Type B pancreatic cell (in vitro differentiated cells): ENCODE measurements at regions not wholly inside any gene's neighbourhood (a gene's known extent, or its start where the extent isn't known, plus 50 kb on each side); places are given as distances from the start of the nearest gene placed in this dataset.

Experiments used
- DNase-seq: peaks from one replicate; pipeline ENCODE4 v3.0.0; 2021; ENCODE audit warnings: mixed read lengths; ENCODE audit not compliant: unreplicated experiment; ENCODE audit errors: extremely low spot score
- H3K27ac Mint-ChIP-seq: 2 replicates; pipeline ENCODE4 v1.8.0; 2021; ENCODE audit warnings: mild to moderate bottlenecking, mixed read lengths
- H3K27me3 Mint-ChIP-seq: 2 replicates; pipeline ENCODE4 v1.8.0; 2021; ENCODE audit warnings: mixed read lengths
- H3K36me3 Mint-ChIP-seq: 2 replicates; pipeline ENCODE4 v1.8.0; 2021; ENCODE audit warnings: mixed read lengths
- H3K4me1 Mint-ChIP-seq: one replicate; pipeline ENCODE4 v1.8.0; 2021; ENCODE audit warnings: mixed read lengths; ENCODE audit not compliant: unreplicated experiment
- H3K4me3 Mint-ChIP-seq: 2 replicates; pipeline ENCODE4 v1.8.0; 2021; ENCODE audit warnings: mild to moderate bottlenecking, mixed read lengths
- H3K9me3 Mint-ChIP-seq: 2 replicates; pipeline ENCODE4 v1.8.0; 2021; ENCODE audit warnings: mixed read lengths
- TF ChIP-seq, protein P1 (sequence below): fragments of 200-600 bp; sonication (generic); conservative IDR thresholded peaks from 2 replicates; pipeline ENCODE4 v1.5.0; 2021; ENCODE audit warnings: antibody characterized with exemption, mild to moderate bottlenecking

DNA sequence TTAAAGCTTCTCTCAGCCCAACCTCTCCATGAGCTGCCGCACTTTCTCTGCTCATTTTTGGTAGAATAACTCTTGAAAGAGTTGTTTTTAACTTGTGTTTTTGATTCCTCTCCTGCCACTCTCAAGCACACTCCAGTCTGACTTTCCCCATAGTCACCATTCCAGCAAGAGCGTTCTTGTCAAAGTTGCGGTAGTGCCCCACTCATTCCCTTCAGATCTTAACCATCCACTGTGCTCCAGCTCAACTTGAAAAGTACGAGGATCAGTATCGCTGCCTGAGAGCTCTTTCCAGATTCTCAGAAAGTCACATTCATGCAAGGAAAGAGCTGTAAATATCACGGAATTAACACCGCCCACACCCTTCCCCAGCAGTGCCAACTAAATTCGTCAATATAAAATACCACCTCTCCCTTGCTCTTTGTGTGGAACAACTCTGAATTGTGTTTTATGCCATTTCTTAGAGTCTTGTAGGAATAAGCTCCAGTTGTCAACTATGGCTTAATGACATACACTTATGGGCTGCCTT is 59.7 kb upstream of the IL15 start:
- Mint-ChIP-seq H3K36me3 (no peaks in the 10 kb centered on the region), H3K4me1 (no peaks in the 10 kb centered on the region), H3K27ac (no peak overlapping the region), H3K9me3 (no peaks in the 10 kb centered on the region), H3K27me3 (no peaks in the 10 kb centered on the region), H3K4me3 (no peak overlapping the region)
- DNase-seq = no peak
- TF ChIP-seq, protein P1, sequence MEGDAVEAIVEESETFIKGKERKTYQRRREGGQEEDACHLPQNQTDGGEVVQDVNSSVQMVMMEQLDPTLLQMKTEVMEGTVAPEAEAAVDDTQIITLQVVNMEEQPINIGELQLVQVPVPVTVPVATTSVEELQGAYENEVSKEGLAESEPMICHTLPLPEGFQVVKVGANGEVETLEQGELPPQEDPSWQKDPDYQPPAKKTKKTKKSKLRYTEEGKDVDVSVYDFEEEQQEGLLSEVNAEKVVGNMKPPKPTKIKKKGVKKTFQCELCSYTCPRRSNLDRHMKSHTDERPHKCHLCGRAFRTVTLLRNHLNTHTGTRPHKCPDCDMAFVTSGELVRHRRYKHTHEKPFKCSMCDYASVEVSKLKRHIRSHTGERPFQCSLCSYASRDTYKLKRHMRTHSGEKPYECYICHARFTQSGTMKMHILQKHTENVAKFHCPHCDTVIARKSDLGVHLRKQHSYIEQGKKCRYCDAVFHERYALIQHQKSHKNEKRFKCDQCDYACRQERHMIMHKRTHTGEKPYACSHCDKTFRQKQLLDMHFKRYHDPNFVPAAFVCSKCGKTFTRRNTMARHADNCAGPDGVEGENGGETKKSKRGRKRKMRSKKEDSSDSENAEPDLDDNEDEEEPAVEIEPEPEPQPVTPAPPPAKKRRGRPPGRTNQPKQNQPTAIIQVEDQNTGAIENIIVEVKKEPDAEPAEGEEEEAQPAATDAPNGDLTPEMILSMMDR = no peak

DNA sequence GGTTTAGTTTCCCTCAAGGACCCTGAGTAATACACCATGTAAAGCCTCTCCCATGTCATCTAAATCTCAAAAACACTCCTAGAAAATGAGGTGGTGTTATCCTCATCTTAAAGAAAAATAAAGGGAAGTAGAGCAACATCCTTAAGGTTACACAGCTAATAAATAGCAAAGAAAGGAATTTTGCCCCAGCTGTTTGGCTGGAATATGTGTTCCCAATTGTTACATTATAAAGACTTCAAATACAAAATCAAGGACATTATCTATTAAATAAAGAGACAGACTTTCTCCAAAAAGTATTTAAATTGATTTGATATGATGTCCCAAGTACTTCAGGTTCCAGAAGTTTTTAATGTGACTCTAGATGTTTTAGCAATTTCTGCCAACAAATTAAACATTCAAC is 57.9 kb upstream of the IL15 start:
- Mint-ChIP-seq H3K27ac (no peak overlapping the region), H3K9me3 (no peaks in the 10 kb centered on the region), H3K4me1 (no peaks in the 10 kb centered on the region), H3K4me3 (no peak overlapping the region), H3K27me3 (no peaks in the 10 kb centered on the region), H3K36me3 (no peaks in the 10 kb centered on the region)
- TF ChIP-seq, protein P1 = no peak
- DNase-seq = no peak

DNA sequence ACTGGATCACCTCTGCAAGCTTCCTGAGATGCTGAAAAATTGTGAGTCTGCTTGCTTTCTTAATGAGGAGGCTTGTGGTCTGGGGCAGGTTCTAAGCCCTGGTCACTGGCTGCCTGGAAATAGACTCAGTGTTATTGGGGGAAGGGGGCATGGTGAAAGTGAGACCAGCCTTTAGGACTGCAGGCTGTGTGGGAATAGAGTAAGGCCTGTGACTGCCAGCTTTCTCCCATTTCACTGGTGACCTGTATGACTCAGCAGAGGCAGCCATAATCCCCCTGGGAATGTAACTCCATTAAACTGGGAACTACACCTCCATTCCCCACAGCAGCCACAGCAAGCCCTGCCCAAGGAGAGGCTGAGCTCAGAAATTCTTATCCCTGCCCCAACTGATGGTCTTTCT is 55.9 kb upstream of the IL15 start:
- no peak overlapping the region for H3K27ac Mint-ChIP-seq
- no peaks in the 10 kb centered on the region for H3K4me1 Mint-ChIP-seq
- no peak overlapping the region for H3K4me3 Mint-ChIP-seq
- TF ChIP-seq, protein P1 = no peak
- DNase-seq = no peak
- H3K9me3 Mint-ChIP-seq = no peaks in the 10 kb centered on the region
- no peaks in the 10 kb centered on the region for H3K27me3 Mint-ChIP-seq
- no peaks in the 10 kb centered on the region for H3K36me3 Mint-ChIP-seq
